Activated CD4-positive, alpha-beta T cell treated with anti-CD3 and anti-CD28 coated beads for 36 hours (primary cell): ENCODE measurements at regions not wholly inside any gene's neighbourhood (a gene's known extent, or its start where the extent isn't known, plus 50 kb on each side); places are given as distances from the start of the nearest gene placed in this dataset.
"Not testable (repeated sequence)": the region's sequence is repeated elsewhere in the genome, so short reads cannot be mapped to it uniquely, and the experiment has no call there.

Source experiments
- ATAC-seq: fragments of 200-7000 bp; cut with Tn5 transposase; one replicate; pipeline ENCODE4 v1.10.0; 2021; ENCODE audit warnings: mild to moderate bottlenecking, moderate library complexity
- CTCF ChIA-PET: fragments of 350-600 bp; sonication (Branson Sonifier 250); formaldehyde crosslinking; loops from one replicate; lab custom pipeline; 2021; ENCODE audit warnings: antibody characterized with exemption; lab: Charles Lee
- POLR2A ChIA-PET: fragments of 350-600 bp; sonication (Branson Sonifier 250); formaldehyde crosslinking; loops from one replicate; lab custom pipeline; 2021; ENCODE audit warnings: antibody characterized with exemption, inconsistent platforms; lab: Charles Lee
- DNase-seq: peaks from one replicate; pipeline ENCODE4 v3.0.0-alpha.2; 2020
- H3K27ac Mint-ChIP-seq: one replicate; pipeline ENCODE4 v1.8.0; 2021; ENCODE audit warnings: mixed read lengths
- H3K27me3 Mint-ChIP-seq: one replicate; pipeline ENCODE4 v1.8.0; 2021; ENCODE audit warnings: mixed read lengths
- H3K36me3 Mint-ChIP-seq: one replicate; pipeline ENCODE4 v1.8.0; 2021; ENCODE audit warnings: low read depth, mixed read lengths
- H3K4me1 Mint-ChIP-seq: one replicate; pipeline ENCODE4 v1.8.0; 2021; ENCODE audit warnings: mixed read lengths
- H3K4me3 Mint-ChIP-seq: one replicate; pipeline ENCODE4 v1.8.0; 2021; ENCODE audit warnings: mild to moderate bottlenecking, moderate library complexity, mixed read lengths
- H3K9me3 Mint-ChIP-seq: one replicate; pipeline ENCODE4 v1.8.0; 2021; ENCODE audit warnings: low read depth, mixed read lengths
- intact Hi-C, 2 experiments: fragments of 100-400 bp; cut with DNase I in 1 of 2; cut with micrococcal nuclease in 1 of 2; formaldehyde crosslinking; loops; one replicate each; pipeline versions ENCODE4 v1.14.2 to v1.15.1; 2022 to 2024; cut with DNase I, micrococcal nuclease

GRCh38 chr9:62810318-62810717 lies 1620.5 kb downstream of the SPATA31A7 start:
- ATAC-seq, intact Hi-C loops, CTCF ChIA-PET, H3K9me3 Mint-ChIP-seq, H3K4me3 Mint-ChIP-seq, H3K27ac Mint-ChIP-seq, DNase-seq, POLR2A ChIA-PET, H3K4me1 Mint-ChIP-seq, H3K36me3 Mint-ChIP-seq: not testable (repeated sequence)
- peaks cover 39% of the 10 kb centered on the region for H3K27me3 Mint-ChIP-seq

GRCh38 chr9:62810811-62811315 lies 1621.0 kb downstream of the SPATA31A7 start:
- peaks cover 36% of the 10 kb centered on the region for H3K27me3 Mint-ChIP-seq
- H3K4me3 Mint-ChIP-seq, H3K27ac Mint-ChIP-seq, H3K9me3 Mint-ChIP-seq, ATAC-seq, DNase-seq, intact Hi-C loops, CTCF ChIA-PET, POLR2A ChIA-PET, H3K36me3 Mint-ChIP-seq, H3K4me1 Mint-ChIP-seq: not testable (repeated sequence)

- ATAC-seq, H3K36me3 Mint-ChIP-seq, CTCF ChIA-PET, H3K4me1 Mint-ChIP-seq, H3K27ac Mint-ChIP-seq, POLR2A ChIA-PET, intact Hi-C loops, H3K4me3 Mint-ChIP-seq, H3K9me3 Mint-ChIP-seq, DNase-seq: not testable (repeated sequence)
- peaks cover 36% of the 10 kb centered on the region for H3K27me3 Mint-ChIP-seq
Measured at GRCh38 chr9:62815436-62815835, 1625.6 kb downstream of the SPATA31A7 start.

GRCh38 chr9:62816331-62816730 lies 1626.5 kb downstream of the SPATA31A7 start:
- H3K4me3 Mint-ChIP-seq, POLR2A ChIA-PET, H3K27ac Mint-ChIP-seq, DNase-seq, CTCF ChIA-PET, H3K36me3 Mint-ChIP-seq, ATAC-seq, intact Hi-C loops, H3K9me3 Mint-ChIP-seq, H3K4me1 Mint-ChIP-seq: not testable (repeated sequence)
- peaks cover 32% of the 10 kb centered on the region for H3K27me3 Mint-ChIP-seq

- CTCF ChIA-PET, ATAC-seq, H3K27ac Mint-ChIP-seq, intact Hi-C loops, POLR2A ChIA-PET, H3K4me3 Mint-ChIP-seq, DNase-seq, H3K9me3 Mint-ChIP-seq, H3K36me3 Mint-ChIP-seq, H3K4me1 Mint-ChIP-seq: not testable (repeated sequence)
- peaks cover 32% of the 10 kb centered on the region for H3K27me3 Mint-ChIP-seq
Measured at GRCh38 chr9:62817214-62817613, 1627.4 kb downstream of the SPATA31A7 start.

GRCh38 chr9:62822185-62822584 lies 1632.3 kb downstream of the SPATA31A7 start:
- CTCF ChIA-PET, POLR2A ChIA-PET: not testable (repeated sequence)

GRCh38 chr9:62827957-62828907 lies 1638.4 kb downstream of the SPATA31A7 start:
- H3K27ac Mint-ChIP-seq, H3K4me3 Mint-ChIP-seq, intact Hi-C loops, CTCF ChIA-PET, H3K36me3 Mint-ChIP-seq, H3K4me1 Mint-ChIP-seq, H3K9me3 Mint-ChIP-seq, ATAC-seq, POLR2A ChIA-PET, DNase-seq: not testable (repeated sequence)
- peaks cover 14% of the 10 kb centered on the region for H3K27me3 Mint-ChIP-seq

More at GRCh38 chr9:62822185-62822584, 1632.3 kb downstream of the SPATA31A7 start:
- H3K36me3 Mint-ChIP-seq, H3K4me1 Mint-ChIP-seq, DNase-seq, H3K4me3 Mint-ChIP-seq, ATAC-seq, intact Hi-C loops, H3K9me3 Mint-ChIP-seq, H3K27ac Mint-ChIP-seq: not testable (repeated sequence)
- H3K27me3 Mint-ChIP-seq, result peaks cover 18% of the 10 kb centered on the region

- DNase-seq, H3K4me1 Mint-ChIP-seq, H3K9me3 Mint-ChIP-seq, H3K4me3 Mint-ChIP-seq, POLR2A ChIA-PET, H3K36me3 Mint-ChIP-seq, ATAC-seq, CTCF ChIA-PET, H3K27ac Mint-ChIP-seq, intact Hi-C loops: not testable (repeated sequence)
- H3K27me3 Mint-ChIP-seq, result peaks cover 12% of the 10 kb centered on the region
Measured at GRCh38 chr9:62830829-62831459, 1641.1 kb downstream of the SPATA31A7 start.

GRCh38 chr9:62833323-62834200 lies 1643.7 kb downstream of the SPATA31A7 start:
- ATAC-seq, H3K4me3 Mint-ChIP-seq, H3K9me3 Mint-ChIP-seq, H3K27ac Mint-ChIP-seq, intact Hi-C loops, DNase-seq, POLR2A ChIA-PET, CTCF ChIA-PET, H3K36me3 Mint-ChIP-seq, H3K4me1 Mint-ChIP-seq: not testable (repeated sequence)
- peaks cover 13% of the 10 kb centered on the region for H3K27me3 Mint-ChIP-seq

GRCh38 chr9:62837254-62837911 lies 1647.5 kb downstream of the SPATA31A7 start:
- H3K36me3 Mint-ChIP-seq, H3K9me3 Mint-ChIP-seq, intact Hi-C loops, H3K27ac Mint-ChIP-seq, POLR2A ChIA-PET, ATAC-seq, CTCF ChIA-PET, H3K4me1 Mint-ChIP-seq: not testable (repeated sequence)
- peak; percentile 41 for DNase-seq
- Mint-ChIP-seq H3K4me3 (peak overlapping the region; percentile 24), H3K27me3 (peaks cover 15% of the 10 kb centered on the region)
